G401.6 (cell line): ENCODE measurements at regions not wholly inside any gene's neighbourhood (a gene's known extent, or its start where the extent isn't known, plus 50 kb on each side); places are given as distances from the start of the nearest gene placed in this dataset.

Experiments
- FAIRE-seq: peaks from 2 replicates; lab custom pipeline; 2012; peaks lifted over from hg19 to GRCh38; lab: Jason Lieb, UNC

DNA sequence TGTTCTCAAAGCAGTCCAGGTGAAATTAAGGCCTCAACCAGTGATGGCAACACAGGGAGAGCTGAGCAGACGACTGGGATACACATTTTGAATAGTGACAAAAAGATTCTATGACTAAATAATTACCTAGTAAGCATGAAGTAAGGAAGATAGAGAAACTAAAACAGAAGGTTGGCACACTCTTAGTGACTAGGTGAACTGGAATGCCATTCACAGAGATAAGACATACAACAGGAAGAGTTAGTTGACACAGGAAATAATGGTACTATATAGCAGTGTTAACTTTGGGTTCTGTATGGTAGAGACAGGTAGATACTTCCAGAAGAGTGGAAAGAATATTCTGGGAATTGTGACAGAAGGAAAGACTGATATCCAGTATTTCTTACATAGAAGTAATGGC is 181.8 kb upstream of the NT5C1B start:
- no peak for FAIRE-seq

DNA sequence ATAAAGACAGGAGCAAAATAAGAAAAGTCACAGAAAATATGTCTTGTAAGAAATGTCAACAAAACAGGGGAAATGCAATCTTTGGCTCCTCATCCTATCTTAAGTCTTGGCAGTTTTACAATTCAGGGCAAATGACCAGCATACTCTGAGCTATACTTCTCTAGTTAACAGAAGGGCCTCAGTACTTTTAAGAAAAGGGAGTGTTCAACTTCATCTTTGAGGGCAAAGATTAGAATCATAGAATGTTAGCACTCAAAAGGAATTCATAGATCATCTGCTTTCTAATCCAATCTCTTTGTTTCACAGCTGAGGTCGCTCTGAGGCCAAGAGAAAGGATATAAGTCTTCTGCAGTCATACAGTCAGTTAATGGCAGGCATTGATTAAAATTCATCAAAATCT is 174.0 kb upstream of the NT5C1B start:
- no peak for FAIRE-seq

DNA sequence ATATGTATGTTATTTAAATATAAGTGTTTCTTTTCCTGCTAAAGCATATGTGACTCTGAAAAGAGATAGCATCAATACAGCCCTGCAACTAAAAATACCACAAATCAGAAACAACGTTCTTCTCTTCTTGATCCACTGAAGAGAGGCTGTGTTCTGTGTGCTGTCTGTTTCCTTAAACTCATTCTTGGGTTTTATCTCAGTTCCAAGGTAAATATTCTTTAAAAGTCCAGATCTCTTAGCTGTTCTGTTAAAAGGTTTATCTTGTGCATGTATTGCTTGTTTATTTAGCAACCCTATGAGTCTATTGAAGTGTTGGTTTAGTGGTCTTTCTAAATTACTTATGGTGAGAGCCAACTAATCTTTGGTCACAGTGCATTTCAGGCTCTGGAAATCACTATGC is 173.3 kb upstream of the NT5C1B start:
- FAIRE-seq = no peak

- FAIRE-seq = no peak
These were observed 164.9 kb upstream of the NT5C1B start for GRCh38 chr2:18754286-18754685.

DNA sequence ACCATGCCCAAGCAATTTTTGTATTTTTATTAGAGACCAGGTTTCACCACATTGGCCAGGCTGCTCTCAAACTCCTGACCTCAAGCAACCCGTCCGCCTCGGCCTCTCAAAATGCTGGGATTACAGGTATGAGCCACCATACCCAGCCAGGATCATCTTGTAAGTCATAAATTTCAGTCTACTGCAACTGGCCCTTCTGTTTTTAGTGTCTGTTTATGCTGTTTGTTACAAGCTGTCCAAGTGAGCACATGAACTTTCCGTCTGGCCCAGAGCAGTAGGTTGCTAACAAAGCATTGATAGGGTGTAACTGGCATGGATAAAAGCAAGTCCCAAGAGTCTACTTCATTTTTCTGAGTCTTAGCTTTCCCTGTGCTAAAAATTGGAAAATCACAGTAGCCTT is 164.4 kb upstream of the NT5C1B start:
- FAIRE-seq = no peak

DNA sequence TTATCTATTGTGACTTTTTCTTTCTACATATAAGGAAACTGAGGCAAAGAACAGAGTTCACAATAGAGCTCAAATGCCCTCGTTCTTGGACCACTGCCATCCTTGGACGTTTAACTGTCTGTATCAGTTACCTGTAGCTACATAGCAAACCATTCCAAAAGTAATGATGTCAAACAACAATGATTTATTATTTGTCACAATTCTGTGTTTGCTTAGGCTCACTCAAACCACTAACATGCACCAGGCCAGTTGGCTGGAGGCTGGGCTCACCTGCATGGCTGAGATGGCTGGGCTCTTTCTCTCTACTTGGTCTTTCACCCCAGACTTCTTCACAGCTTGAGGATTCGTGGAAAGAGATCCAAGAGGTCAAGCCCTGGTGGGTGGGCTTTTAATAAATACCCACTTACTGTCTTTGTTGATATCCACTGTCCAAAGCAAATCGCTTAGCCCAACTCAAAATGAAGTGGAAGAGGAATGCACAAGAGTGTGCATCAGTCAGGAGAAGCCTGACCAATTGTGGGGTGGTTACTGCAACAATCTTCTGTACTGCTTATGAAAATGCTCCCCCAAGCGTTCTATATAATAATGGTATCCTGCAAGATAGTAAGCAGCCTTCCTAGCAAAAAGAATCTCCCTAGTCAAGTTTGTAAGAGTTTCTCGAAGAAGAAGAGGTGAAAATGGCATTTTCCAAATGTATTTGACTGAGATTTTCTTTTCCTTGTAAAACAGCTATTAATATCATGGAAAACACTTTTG is 163.5 kb upstream of the NT5C1B start:
- no peak for FAIRE-seq

GRCh38 chr2:18752022-18752493 is 162.7 kb upstream of the NT5C1B start:
- no peak for FAIRE-seq

DNA sequence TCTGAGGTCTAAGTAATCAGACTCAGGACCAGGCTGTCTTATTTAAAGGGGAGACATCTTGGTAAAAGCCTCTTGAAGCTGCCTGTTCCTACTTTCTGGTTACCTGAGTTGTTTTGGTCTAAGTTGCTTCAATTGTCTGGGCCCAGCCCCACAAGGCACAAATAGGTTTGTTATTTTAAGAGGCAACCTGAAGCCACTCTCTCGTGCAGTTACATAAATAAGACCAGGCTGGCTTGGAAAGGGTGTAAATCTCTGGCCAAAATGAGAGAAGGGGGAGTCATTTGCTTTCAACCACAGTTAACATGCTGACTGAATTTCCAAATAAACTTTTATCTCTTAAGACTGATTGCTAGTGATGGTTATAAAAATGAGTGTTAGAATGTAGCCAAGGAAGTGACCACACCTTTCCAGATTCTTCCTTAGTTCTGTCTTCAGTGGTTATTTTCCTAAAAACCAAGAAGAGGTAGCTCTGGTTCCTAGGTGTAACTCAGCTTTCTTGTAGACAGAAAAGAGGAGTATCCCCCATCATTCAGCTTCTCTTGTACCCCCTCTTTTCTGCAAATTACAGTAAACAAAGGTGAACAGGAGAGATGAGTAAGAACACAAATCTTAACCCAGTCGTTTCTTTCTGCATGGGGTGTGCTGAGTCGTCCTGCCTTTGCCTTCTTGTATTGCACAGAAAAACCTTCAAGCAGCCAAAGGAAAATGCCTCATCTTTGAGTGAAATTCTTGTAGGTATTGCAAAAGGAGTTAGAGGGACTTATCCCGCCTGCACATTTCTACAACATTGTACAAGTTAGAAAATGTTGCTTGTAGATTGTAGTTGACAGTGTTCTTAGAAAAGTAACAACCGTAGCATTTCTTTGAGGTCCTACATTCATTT is 161.5 kb upstream of the NT5C1B start:
- no peak for FAIRE-seq

GRCh38 chr2:18749912-18750526 is 160.7 kb upstream of the NT5C1B start:
- peak; percentile 86 for FAIRE-seq

DNA sequence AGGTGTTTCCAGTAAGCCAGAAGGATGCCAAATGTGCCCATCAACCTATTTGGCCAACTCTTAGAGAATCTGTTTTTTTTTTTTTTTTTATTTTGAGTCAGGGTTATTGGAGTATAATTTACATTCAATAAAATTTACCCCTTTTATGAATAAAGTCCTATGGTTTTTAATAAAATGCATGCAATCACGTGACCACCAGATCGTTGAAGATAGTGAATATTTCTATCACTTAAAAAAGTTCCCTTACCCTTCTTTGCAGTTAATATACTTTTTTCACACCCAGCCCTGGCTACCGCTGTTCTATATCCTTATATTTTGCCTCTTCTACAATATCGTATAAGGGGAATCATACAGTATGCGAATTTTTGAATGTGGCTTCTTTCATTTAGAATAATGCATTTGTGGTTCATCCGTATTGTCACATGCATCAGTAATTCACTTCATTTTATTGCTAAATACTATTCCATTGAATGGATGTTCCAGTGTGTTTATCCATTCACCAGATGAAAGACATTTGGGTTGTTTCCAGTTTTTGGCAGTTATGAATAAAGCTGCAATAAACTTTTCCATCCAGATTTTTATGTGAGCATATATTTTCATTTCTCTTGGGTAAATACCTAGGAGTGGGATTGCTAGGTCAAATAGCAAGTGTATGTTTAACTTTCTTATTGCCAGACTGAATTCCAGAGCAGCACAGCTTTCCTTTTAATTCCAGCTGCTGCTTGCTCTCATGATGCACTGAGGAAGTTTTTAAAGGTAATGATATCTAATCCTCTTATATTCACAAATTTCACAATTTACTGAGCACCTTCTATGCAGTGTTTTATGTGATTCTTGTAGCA is 156.3 kb upstream of the NT5C1B start:
- FAIRE-seq = no peak

GRCh38 chr2:18741895-18742732 is 152.7 kb upstream of the NT5C1B start:
- FAIRE-seq = no peak

DNA sequence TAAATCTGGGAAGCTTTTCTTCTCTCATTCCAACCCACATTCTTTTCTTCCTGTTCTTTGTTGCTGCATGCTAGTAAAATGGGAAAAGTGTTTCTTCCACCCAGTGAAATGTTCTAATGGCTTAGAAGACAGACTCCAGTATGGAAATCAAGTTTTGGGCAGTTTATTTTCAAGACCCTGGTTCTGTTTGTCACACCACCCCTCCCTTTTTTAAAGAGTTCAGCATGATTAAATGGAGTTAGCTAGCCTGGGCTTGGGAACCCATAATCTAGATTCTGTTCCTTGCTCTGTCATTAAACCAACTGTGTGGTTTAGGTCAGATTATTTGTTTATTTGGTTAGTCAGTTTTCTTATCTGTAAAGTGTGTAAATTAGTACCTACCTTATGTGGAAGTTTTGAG is 151.8 kb upstream of the NT5C1B start:
- no peak for FAIRE-seq

DNA sequence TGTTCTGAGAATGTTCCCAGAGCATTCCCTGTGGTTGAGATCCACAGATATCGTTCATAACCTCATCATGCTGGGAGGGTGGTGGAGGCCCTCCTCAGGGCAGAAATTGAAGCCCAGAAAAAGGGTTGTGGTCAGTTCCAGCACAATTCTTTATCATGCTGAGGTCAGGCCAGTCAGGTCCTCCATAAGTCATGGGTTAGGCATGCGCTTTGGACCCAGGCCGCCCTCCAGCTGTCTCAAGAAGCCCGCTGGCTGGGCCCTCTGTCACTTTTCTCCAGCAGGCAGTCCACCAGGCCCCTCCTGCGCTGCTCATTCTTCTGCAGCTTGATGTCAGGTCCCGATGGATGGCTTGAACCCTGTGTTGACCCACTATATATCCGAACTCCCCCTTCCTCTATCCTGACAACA is 151.1 kb upstream of the NT5C1B start:
- FAIRE-seq = no peak

DNA sequence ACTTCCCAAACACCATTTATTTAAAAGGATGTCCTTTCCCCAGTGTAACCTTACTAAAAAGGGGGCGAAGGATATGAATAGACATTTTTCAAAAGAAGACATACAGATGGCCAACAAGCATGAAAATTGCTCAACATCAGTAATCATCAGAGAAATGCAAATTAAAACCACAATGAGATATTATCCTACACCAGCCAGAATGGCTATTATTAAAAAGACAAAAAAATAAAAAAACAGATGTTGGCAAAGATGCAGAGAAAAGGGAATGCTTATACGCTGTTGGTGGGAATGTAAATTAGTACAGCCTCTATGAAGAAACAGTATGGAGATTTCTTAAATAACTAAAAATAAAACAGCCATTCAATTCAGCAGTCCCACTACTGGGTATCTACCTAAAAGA is 142.3 kb upstream of the NT5C1B start:
- FAIRE-seq = no peak

DNA sequence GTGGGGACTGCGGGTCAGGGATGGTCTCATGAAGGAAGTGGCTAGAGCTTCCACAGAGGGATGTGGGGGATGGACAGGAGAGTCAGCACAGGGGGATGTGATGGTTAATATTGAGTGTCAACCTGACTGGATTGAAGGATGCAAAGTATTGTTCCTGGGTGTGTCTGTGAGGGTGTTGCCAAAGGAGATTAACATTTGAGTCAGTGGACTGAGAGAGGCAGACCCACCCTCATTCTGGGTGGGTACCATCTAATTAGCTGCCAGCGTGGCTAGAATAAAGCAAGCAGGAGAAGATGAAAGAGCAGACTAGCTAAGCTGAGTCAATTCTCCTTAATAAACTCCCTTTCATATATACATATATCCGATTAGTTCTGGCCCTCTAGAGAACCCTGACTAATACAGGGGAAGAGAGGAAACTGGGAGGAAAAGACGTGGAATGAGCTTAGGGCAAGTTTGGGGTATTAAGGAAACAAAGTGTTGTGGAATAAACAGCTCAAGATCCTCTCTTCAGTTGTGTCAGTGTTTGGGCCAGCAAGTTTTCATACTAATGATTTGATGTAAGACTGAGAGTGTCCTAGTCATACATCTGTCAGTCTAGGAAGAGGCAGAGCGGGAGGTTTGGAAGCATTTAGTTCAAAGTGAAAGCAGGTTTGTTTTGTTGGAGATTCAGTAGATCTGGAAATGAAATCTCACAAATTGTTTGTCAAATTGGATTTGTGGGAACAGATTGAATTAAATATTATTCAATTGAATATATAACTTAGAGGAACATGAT is 135.2 kb upstream of the NT5C1B start:
- FAIRE-seq = no peak

DNA sequence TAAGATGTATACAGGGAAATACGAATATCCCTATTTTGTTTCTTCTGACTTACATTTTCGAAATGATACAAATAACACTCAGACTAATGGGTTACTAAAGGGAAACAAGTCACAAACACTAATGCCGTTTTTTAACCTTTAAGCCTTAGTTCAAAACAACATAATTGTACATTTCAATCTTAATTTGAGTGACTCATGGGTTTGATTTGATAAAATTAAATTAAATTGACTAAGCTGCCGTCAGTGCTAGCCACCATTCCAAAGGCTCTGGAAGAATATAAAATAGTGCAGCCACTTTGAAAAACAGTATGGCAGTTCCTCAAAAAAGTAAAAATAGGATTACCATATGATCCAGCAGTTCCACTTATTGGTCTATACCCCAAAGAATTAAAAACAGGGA is 133.8 kb upstream of the NT5C1B start:
- FAIRE-seq = no peak

DNA sequence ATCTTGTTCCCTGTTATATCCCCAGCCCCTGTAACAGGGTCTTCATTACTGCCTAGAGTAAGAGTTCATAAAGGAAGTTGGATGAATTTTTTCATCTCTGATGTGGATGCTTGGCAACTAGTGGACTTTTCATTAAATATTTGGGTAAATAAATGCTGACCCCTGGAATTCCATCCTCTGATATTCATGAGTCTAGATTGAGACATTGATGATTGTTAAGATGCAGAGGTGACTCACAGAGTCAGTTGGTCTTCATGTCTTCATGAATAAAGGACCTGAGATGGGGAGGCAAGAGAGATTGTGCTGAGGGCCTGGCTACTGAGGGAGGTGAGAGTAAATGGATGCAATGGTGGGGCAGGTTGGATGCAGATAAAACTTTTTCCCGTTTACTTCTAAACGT is 132.7 kb upstream of the NT5C1B start:
- no peak for FAIRE-seq

GRCh38 chr2:18721038-18721922 is 131.9 kb upstream of the NT5C1B start:
- no peak for FAIRE-seq
